ENCODE measurements at regions not wholly inside any gene's neighbourhood (a gene's known extent, or its start where the extent isn't known, plus 50 kb on each side); places are given as distances from the start of the nearest gene placed in this dataset.

DNA sequence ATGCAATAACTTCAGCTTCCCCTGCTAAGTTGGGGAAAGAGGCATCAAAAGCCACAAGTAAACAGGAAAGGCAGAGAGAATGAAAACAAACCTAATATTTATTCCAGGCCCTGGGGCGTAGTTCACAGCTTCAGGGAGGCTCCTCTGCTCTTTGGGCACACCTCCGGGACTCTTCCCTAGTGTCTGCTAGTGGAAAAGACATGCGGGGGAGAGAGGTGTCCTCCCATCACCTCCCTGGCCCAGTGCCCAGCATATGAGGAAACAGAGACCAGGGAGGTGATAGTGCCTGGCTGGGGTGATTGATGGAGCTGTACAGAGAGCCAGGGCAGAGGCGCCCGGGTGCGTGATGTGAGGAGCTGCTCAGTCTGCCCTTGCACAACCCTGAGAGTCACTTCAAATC lies 71.0 kb downstream of the RASL11A start:
- TF ChIP-seq POLR2A (IDR thresholded peaks at IDR 0.05) (no peak), CTCF (IDR thresholded peaks at IDR 0.05 in 8 of 11, conservative IDR thresholded peaks at IDR 0.05 in 3 of 11) (no peak)

Data from spleen (tissue), 7 donors.